ENCODE measurements at regions not wholly inside any gene's neighbourhood (a gene's known extent, or its start where the extent isn't known, plus 50 kb on each side); places are given as distances from the start of the nearest gene placed in this dataset.

DNA sequence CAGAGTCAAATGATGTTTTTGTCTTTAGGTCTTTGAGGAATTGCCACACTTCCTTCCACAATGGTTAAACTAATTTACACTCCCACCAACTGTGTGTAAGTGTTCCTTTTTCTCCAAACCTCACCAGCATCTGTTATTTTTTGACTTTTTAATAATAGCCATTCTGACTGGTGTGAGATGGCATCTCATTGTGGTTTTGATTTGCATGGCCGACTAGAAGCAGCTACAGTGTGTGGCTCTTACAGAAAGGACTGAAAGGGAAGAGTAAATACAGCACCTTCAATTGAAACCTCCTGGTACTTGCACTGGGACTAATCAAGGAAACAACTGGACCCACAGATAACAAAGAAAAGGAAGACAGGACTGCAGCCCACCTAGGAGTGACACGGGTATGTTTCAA, 668.0 kb upstream of the RGS18 start:
- Histone ChIP-seq H4K20me1 (ENCODE audit: insufficient read depth, low read length) (no peaks in the 10 kb centered on the region), H3K4me3 (ENCODE audit: low read depth in 1 of 2, low read length in 2 of 2) (no peak overlapping the region), H3K9ac (ENCODE audit: low read depth, low read length) (no peak overlapping the region), H2AFZ (ENCODE audit: low read depth, low read length) (no peak overlapping the region), H3K9me3 (ENCODE audit: insufficient read depth, low read length, severe bottlenecking) (no peaks in the 10 kb centered on the region), H3K4me2 (ENCODE audit: insufficient read depth, low read length) (no peak overlapping the region), H3K4me1 (ENCODE audit: insufficient read depth, low read length) (no peaks in the 10 kb centered on the region), H3K79me2 (ENCODE audit: insufficient read depth, low read length) (no peaks in the 10 kb centered on the region), H3K27ac (ENCODE audit: low read length) (no peak overlapping the region), H3K27me3 (ENCODE audit: insufficient read depth, low read length, poor library complexity) (no peaks in the 10 kb centered on the region), H3K36me3 (ENCODE audit: insufficient read depth, low read length) (no peaks in the 10 kb centered on the region)
- TF ChIP-seq, protein P1, sequence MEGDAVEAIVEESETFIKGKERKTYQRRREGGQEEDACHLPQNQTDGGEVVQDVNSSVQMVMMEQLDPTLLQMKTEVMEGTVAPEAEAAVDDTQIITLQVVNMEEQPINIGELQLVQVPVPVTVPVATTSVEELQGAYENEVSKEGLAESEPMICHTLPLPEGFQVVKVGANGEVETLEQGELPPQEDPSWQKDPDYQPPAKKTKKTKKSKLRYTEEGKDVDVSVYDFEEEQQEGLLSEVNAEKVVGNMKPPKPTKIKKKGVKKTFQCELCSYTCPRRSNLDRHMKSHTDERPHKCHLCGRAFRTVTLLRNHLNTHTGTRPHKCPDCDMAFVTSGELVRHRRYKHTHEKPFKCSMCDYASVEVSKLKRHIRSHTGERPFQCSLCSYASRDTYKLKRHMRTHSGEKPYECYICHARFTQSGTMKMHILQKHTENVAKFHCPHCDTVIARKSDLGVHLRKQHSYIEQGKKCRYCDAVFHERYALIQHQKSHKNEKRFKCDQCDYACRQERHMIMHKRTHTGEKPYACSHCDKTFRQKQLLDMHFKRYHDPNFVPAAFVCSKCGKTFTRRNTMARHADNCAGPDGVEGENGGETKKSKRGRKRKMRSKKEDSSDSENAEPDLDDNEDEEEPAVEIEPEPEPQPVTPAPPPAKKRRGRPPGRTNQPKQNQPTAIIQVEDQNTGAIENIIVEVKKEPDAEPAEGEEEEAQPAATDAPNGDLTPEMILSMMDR (IDR thresholded peaks at IDR 0.05; ENCODE audit: borderline replicate concordance, extremely low read depth, low read length, poor library complexity, severe bottlenecking): no peak
- TF ChIP-seq EZH2 (IDR thresholded peaks at IDR 0.05; ENCODE audit: borderline replicate concordance, low read depth, low read length, severe bottlenecking): no peak
- DNase-seq (no peak), ATAC-seq (ENCODE audit: insufficient read depth, low read depth) (no peak)

DNA sequence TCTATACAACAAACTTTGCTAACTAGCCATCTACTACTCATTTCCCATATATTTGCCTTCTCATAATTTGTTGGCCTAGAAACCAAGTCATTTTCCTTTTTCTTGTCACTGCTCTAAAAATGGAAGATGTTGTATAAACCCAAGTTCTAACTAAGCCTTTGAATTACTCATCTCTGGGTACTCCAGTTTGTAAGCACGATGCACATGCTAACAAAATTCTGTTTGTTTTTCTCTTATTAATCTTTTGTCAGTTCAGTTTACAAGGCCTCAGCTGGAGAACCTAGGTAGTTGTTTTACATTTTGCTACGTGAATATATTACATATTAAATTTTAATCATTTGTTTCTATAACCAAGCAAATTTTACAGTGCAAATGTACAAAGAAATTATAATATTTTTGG, 663.2 kb upstream of the RGS18 start:
- Histone ChIP-seq H3K27me3 (ENCODE audit: insufficient read depth, low read length, poor library complexity) (no peaks in the 10 kb centered on the region), H3K9ac (ENCODE audit: low read depth, low read length) (no peak overlapping the region), H3K4me2 (ENCODE audit: insufficient read depth, low read length) (no peak overlapping the region), H3K4me3 (ENCODE audit: low read depth in 1 of 2, low read length in 2 of 2) (no peak overlapping the region), H3K4me1 (ENCODE audit: insufficient read depth, low read length) (no peaks in the 10 kb centered on the region), H3K79me2 (ENCODE audit: insufficient read depth, low read length) (no peaks in the 10 kb centered on the region), H4K20me1 (ENCODE audit: insufficient read depth, low read length) (no peaks in the 10 kb centered on the region), H2AFZ (ENCODE audit: low read depth, low read length) (no peak overlapping the region), H3K9me3 (ENCODE audit: insufficient read depth, low read length, severe bottlenecking) (no peaks in the 10 kb centered on the region), H3K27ac (ENCODE audit: low read length) (no peak overlapping the region), H3K36me3 (ENCODE audit: insufficient read depth, low read length) (no peaks in the 10 kb centered on the region)
- DNase-seq: no peak
- ATAC-seq (ENCODE audit: insufficient read depth, low read depth): no peak
- no peak for TF ChIP-seq EZH2 (IDR thresholded peaks at IDR 0.05; ENCODE audit: borderline replicate concordance, low read depth, low read length, severe bottlenecking)
- TF ChIP-seq, protein P1 (IDR thresholded peaks at IDR 0.05; ENCODE audit: borderline replicate concordance, extremely low read depth, low read length, poor library complexity, severe bottlenecking): no peak

DNA sequence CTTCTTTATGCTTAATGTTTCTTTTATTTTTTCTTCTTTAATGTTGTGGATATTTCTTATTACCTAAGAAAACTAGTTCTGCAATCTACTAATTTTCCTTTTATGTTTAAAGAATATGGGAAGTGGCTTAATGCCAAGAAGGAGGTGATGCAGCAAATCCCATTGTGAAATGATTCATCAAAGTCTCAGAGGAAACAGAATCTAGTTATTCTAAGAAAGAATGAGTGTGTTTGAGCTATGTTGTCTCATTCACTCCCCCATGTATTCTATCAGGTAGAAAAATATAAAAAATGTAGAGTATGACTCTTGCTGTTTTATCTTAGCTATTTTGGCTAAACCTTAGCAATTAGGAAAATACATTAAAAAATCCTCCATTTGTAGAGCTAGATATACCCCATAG, 659.9 kb upstream of the RGS18 start:
- Histone ChIP-seq H3K27me3 (ENCODE audit: insufficient read depth, low read length, poor library complexity) (no peaks in the 10 kb centered on the region), H3K27ac (ENCODE audit: low read length) (no peak overlapping the region), H3K9ac (ENCODE audit: low read depth, low read length) (no peak overlapping the region), H3K36me3 (ENCODE audit: insufficient read depth, low read length) (no peaks in the 10 kb centered on the region), H2AFZ (ENCODE audit: low read depth, low read length) (no peak overlapping the region), H3K4me3 (ENCODE audit: low read depth in 1 of 2, low read length in 2 of 2) (no peak overlapping the region), H3K9me3 (ENCODE audit: insufficient read depth, low read length, severe bottlenecking) (no peaks in the 10 kb centered on the region), H3K4me2 (ENCODE audit: insufficient read depth, low read length) (no peak overlapping the region), H3K4me1 (ENCODE audit: insufficient read depth, low read length) (no peaks in the 10 kb centered on the region), H4K20me1 (ENCODE audit: insufficient read depth, low read length) (no peaks in the 10 kb centered on the region), H3K79me2 (ENCODE audit: insufficient read depth, low read length) (no peaks in the 10 kb centered on the region)
- no peak for ATAC-seq (ENCODE audit: insufficient read depth, low read depth)
- DNase-seq: no peak
- TF ChIP-seq, protein P1 (IDR thresholded peaks at IDR 0.05; ENCODE audit: borderline replicate concordance, extremely low read depth, low read length, poor library complexity, severe bottlenecking): no peak
- no peak for TF ChIP-seq EZH2 (IDR thresholded peaks at IDR 0.05; ENCODE audit: borderline replicate concordance, low read depth, low read length, severe bottlenecking)

DNA sequence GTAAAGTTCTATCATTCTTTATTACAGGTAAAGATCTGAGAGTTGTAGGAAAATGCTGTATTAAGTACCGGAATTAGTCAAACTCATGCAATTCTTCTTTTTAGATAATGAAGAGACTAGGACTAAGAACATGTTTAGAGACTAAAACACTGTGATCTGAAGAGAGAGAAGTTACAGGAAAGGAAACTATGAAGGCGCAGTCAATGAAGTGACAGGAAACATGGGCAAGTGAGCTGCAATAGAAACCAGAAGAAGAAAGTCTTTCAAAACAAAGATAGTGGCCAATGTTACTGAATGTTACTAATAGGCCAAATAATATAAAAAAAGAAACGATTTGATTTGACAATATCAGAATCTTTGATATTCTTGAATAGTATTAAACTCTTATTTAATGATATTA, 659.4 kb upstream of the RGS18 start:
- H3K4me1 ChIP-seq (ENCODE audit: insufficient read depth, low read length): no peaks in the 10 kb centered on the region
- no peaks in the 10 kb centered on the region for H4K20me1 ChIP-seq (ENCODE audit: insufficient read depth, low read length)
- no peaks in the 10 kb centered on the region for H3K36me3 ChIP-seq (ENCODE audit: insufficient read depth, low read length)
- DNase-seq (no peak), ATAC-seq (ENCODE audit: insufficient read depth, low read depth) (0 out of 3 replicates have a peak, but pooled peaks have one; percentile 35)
- TF ChIP-seq, protein P1 (IDR thresholded peaks at IDR 0.05; ENCODE audit: borderline replicate concordance, extremely low read depth, low read length, poor library complexity, severe bottlenecking): no peak
- TF ChIP-seq EZH2 (IDR thresholded peaks at IDR 0.05; ENCODE audit: borderline replicate concordance, low read depth, low read length, severe bottlenecking): no peak
- H2AFZ ChIP-seq (ENCODE audit: low read depth, low read length): no peak overlapping the region; the same call in 1 of the 2 replicates
- H3K79me2 ChIP-seq (ENCODE audit: insufficient read depth, low read length): no peaks in the 10 kb centered on the region
- H3K4me2 ChIP-seq (ENCODE audit: insufficient read depth, low read length): no peak overlapping the region
- H3K4me3 ChIP-seq (ENCODE audit: low read depth in 1 of 2, low read length in 2 of 2): no peak overlapping the region
- H3K27ac ChIP-seq (ENCODE audit: low read length): no peak overlapping the region
- H3K27me3 ChIP-seq (ENCODE audit: insufficient read depth, low read length, poor library complexity): no peaks in the 10 kb centered on the region
- no peak overlapping the region for H3K9ac ChIP-seq (ENCODE audit: low read depth, low read length)
- H3K9me3 ChIP-seq (ENCODE audit: insufficient read depth, low read length, severe bottlenecking): no peaks in the 10 kb centered on the region
